Gastroesophageal sphincter (tissue), 3 donors: ENCODE measurements at regions not wholly inside any gene's neighbourhood (a gene's known extent, or its start where the extent isn't known, plus 50 kb on each side); places are given as distances from the start of the nearest gene placed in this dataset.

Experiments used
- EP300 ChIP-seq: sonication (generic); formaldehyde crosslinking; IDR thresholded peaks from one replicate; pipeline ENCODE4 v1.6.1; 2017; ENCODE audit warnings: antibody characterized with exemption, mild to moderate bottlenecking
- POLR2A ChIP-seq, 2 donors: fragments of 450-650 bp; IDR thresholded peaks; one replicate each; pipeline ENCODE4 v1.6.1; 2017; ENCODE audit warnings: antibody characterized with exemption in 2 of 2, mild to moderate bottlenecking in 2 of 2, moderate library complexity in 1 of 2
- POLR2AphosphoS5 ChIP-seq: sonication (generic); formaldehyde crosslinking; IDR thresholded peaks from one replicate; pipeline ENCODE4 v1.6.1; 2017; ENCODE audit warnings: antibody characterized with exemption
- TF ChIP-seq, protein P1 (sequence below), 4 experiments: fragments of 200-600 bp in 2 of 4; fragments of 450-650 bp in 2 of 4; sonication (generic) in 1 of 4; IDR thresholded peaks; one replicate each; pipeline ENCODE4 v1.5.1; 2017 to 2019; ENCODE audit warnings: antibody characterized with exemption in 4 of 4, mild to moderate bottlenecking in 2 of 4, moderate library complexity in 2 of 4

DNA sequence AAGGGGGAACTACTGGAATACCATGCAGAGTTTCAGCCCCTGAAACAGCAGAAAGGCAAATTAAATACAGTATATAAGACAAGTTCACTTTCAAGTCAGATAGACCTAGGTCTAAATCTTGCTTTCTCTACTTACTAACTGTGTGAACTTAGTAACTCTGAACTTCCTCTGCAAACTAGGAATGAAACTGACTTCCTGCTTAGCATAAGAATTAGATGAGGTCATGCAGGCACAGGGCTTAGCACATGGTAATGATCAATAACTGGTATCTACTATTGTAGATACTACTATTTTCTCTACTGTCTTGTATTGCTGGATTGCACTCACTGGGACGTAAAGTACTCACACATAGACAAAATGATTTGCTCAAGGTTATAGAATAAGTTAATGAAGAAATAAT is 51.5 kb upstream of the MTNR1B start:
- TF ChIP-seq, protein P1, sequence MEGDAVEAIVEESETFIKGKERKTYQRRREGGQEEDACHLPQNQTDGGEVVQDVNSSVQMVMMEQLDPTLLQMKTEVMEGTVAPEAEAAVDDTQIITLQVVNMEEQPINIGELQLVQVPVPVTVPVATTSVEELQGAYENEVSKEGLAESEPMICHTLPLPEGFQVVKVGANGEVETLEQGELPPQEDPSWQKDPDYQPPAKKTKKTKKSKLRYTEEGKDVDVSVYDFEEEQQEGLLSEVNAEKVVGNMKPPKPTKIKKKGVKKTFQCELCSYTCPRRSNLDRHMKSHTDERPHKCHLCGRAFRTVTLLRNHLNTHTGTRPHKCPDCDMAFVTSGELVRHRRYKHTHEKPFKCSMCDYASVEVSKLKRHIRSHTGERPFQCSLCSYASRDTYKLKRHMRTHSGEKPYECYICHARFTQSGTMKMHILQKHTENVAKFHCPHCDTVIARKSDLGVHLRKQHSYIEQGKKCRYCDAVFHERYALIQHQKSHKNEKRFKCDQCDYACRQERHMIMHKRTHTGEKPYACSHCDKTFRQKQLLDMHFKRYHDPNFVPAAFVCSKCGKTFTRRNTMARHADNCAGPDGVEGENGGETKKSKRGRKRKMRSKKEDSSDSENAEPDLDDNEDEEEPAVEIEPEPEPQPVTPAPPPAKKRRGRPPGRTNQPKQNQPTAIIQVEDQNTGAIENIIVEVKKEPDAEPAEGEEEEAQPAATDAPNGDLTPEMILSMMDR (IDR thresholded peaks at IDR 0.05) = no peak
- TF ChIP-seq POLR2A (IDR thresholded peaks at IDR 0.05) (no peak), POLR2AphosphoS5 (no peak), EP300 (no peak)
